HCT116 (cell line): ENCODE measurements at regions not wholly inside any gene's neighbourhood (a gene's known extent, or its start where the extent isn't known, plus 50 kb on each side); places are given as distances from the start of the nearest gene placed in this dataset.
"Not testable (repeated sequence)": the region's sequence is repeated elsewhere in the genome, so short reads cannot be mapped to it uniquely, and the experiment has no call there.

ENCODE experiments used
- ATAC-seq: fragments of 200-7000 bp; cut with Tn5 transposase; 2 replicates; pipeline ENCODE4 v1.9.1; 2020; ENCODE audit warnings: mild to moderate bottlenecking, moderate library complexity
- BruUV-seq: library from RNA; stranded (reverse); fragments of 400-500 nt; replicated peaks from 2 replicates; lab custom pipeline; 2021; lab: Mats Ljungman, UMichigan
- CTCF ChIA-PET: fragments of 300-600 bp; sonication (Branson Sonifier 250); formaldehyde crosslinking; loops from one replicate; lab custom pipeline; 2021; ENCODE audit warnings: antibody characterized with exemption; lab: Charles Lee
- POLR2A ChIA-PET: fragments of 300-600, 350-600 bp; sonication (Branson Sonifier 250); formaldehyde crosslinking; loops from one replicate; lab custom pipeline; 2021; ENCODE audit warnings: antibody characterized with exemption; lab: Charles Lee
- RAD21 ChIA-PET, 2 experiments: fragments of 300-600 bp; sonication (Branson Sonifier 250); formaldehyde crosslinking; loops; one replicate each; lab custom pipeline; 2023; ENCODE audit warnings: low total read pairs in 2 of 2; ENCODE audit not compliant: uncharacterized antibody in 2 of 2, unreplicated experiment in 2 of 2, low non-redundant PET in 1 of 2; lab: Charles Lee
- DNase-seq: peaks from one replicate; pipeline ENCODE4 v3.0.0-alpha.2; 2010; ENCODE audit warnings: low read depth, low spot score
- H2AFZ ChIP-seq: fragments of 200-600 bp; shearing (Covaris generic), sonication (generic); 2 replicates; pipeline ENCODE4 v1.6.1; 2017; ENCODE audit warnings: low read depth, mixed run types, mixed read lengths, antibody characterized with exemption, low read length; ENCODE audit not compliant: poor library complexity, severe bottlenecking
- H3K27ac ChIP-seq: 2 replicates; pipeline ENCODE4 v1.5.1; 2012; ENCODE audit warnings: low read depth, low read length
- H3K27me3 ChIP-seq: fragments of 200-600 bp; sonication (generic); 2 replicates; pipeline ENCODE4 v1.6.1; 2016; ENCODE audit warnings: mixed run types, low read length, mixed read lengths; ENCODE audit not compliant: insufficient read depth
- H3K36me3 ChIP-seq, 2 experiments: fragments of 200-500 bp in 1 of 2; fragments of 200-600 bp in 1 of 2; sonication (Bioruptor generic) in 1 of 2; sonication (generic) in 1 of 2; 2 replicates each; pipeline versions ENCODE4 v1.5.1 to v1.6.1; 2014 to 2016; ENCODE audit warnings: low read length in 2 of 2, inconsistent platforms in 1 of 2, mixed read lengths in 1 of 2, mixed run types in 1 of 2; ENCODE audit not compliant: insufficient read depth in 2 of 2, control insufficient read depth in 1 of 2
- H3K4me1 ChIP-seq, 2 experiments: fragments of 200-600 bp in 1 of 2; sonication (generic) in 1 of 2; 2 replicates each; pipeline versions ENCODE4 v1.5.1 to v1.6.1; 2012 to 2017; ENCODE audit warnings: low read length in 2 of 2, inconsistent platforms in 1 of 2, mild to moderate bottlenecking in 1 of 2, mixed read lengths in 1 of 2, mixed run types in 1 of 2, moderate library complexity in 1 of 2; ENCODE audit not compliant: insufficient read depth in 2 of 2, control insufficient read depth in 1 of 2
- H3K4me2 ChIP-seq: fragments of 200-600 bp; sonication (generic); 2 replicates; pipeline ENCODE4 v1.6.1; 2017; ENCODE audit warnings: mixed run types, low read length, mixed read lengths
- H3K4me3 ChIP-seq, 2 experiments: fragments of 200-600 bp in 1 of 2; sonication (generic) in 1 of 2; replicated peaks in 1 of 2; 2 replicates each; pipeline ENCODE4 v1.5.1; 2011 to 2016; ENCODE audit warnings: low read length in 2 of 2, control low read depth in 1 of 2, low read depth in 1 of 2, mild to moderate bottlenecking in 1 of 2, mixed read lengths in 1 of 2, mixed run types in 1 of 2
- H3K79me2 ChIP-seq: fragments of 200-600 bp; sonication (generic); 2 replicates; pipeline ENCODE4 v1.6.1; 2017; ENCODE audit warnings: mild to moderate bottlenecking, mixed run types, low read length, moderate library complexity, mixed read lengths; ENCODE audit not compliant: insufficient read depth
- H3K9ac ChIP-seq: fragments of 200-600 bp; sonication (generic); 2 replicates; pipeline ENCODE4 v1.6.1; 2016; ENCODE audit warnings: low read length, mixed read lengths
- H3K9me2 ChIP-seq: fragments of 200-600 bp; sonication (generic), shearing (Covaris generic); 2 replicates; pipeline ENCODE4 v1.6.1; 2017; ENCODE audit warnings: mixed run types, mild to moderate bottlenecking, moderate library complexity; ENCODE audit not compliant: insufficient read depth
- H3K9me3 ChIP-seq, 2 experiments: fragments of 200-500 bp in 1 of 2; fragments of 200-600 bp in 1 of 2; sonication (Bioruptor generic) in 1 of 2; sonication (generic) in 1 of 2; 2 replicates each; pipeline ENCODE4 v1.6.1; 2014 to 2017; ENCODE audit warnings: low read length in 2 of 2, mixed read lengths in 2 of 2, inconsistent platforms in 1 of 2, low read depth in 1 of 2, mild to moderate bottlenecking in 1 of 2, mixed run types in 1 of 2, moderate library complexity in 1 of 2; ENCODE audit not compliant: control insufficient read depth in 1 of 2, insufficient read depth in 1 of 2
- H4K20me1 ChIP-seq: fragments of 200-600 bp; sonication (generic), shearing (Covaris generic); 2 replicates; pipeline ENCODE4 v1.6.1; 2017; ENCODE audit warnings: mixed run types, mild to moderate bottlenecking, moderate library complexity; ENCODE audit not compliant: insufficient read depth
- intact Hi-C: fragments of 100-400 bp; cut with micrococcal nuclease; formaldehyde crosslinking; loops from 2 replicates; pipeline ENCODE4 v1.10.0; 2022

GRCh38 chr1:146558032-146558431 lies 329.2 kb upstream of the NOTCH2NLA start:
- H3K9me3 ChIP-seq, H3K4me1 ChIP-seq, H3K27me3 ChIP-seq, RAD21 ChIA-PET, H2AFZ ChIP-seq, H3K36me3 ChIP-seq, H3K4me3 ChIP-seq, H3K9ac ChIP-seq, DNase-seq, H3K4me2 ChIP-seq, H3K79me2 ChIP-seq, H3K9me2 ChIP-seq, BruUV-seq, CTCF ChIA-PET, POLR2A ChIA-PET, intact Hi-C loops, H3K27ac ChIP-seq, H4K20me1 ChIP-seq, ATAC-seq: not testable (repeated sequence)

- BruUV-seq, H3K4me2 ChIP-seq, CTCF ChIA-PET, RAD21 ChIA-PET, H3K9me3 ChIP-seq, H3K9me2 ChIP-seq, H2AFZ ChIP-seq, intact Hi-C loops, H3K36me3 ChIP-seq, H3K27ac ChIP-seq, ATAC-seq, H3K9ac ChIP-seq, H3K27me3 ChIP-seq, H3K4me3 ChIP-seq, H4K20me1 ChIP-seq, DNase-seq, H3K4me1 ChIP-seq, H3K79me2 ChIP-seq, POLR2A ChIA-PET: not testable (repeated sequence)
Observed at GRCh38 chr1:146556405-146556804, 327.6 kb upstream of the NOTCH2NLA start.

GRCh38 chr1:146552414-146552813 lies 323.6 kb upstream of the NOTCH2NLA start:
- H3K4me1 ChIP-seq, H3K4me3 ChIP-seq, H3K79me2 ChIP-seq, POLR2A ChIA-PET, DNase-seq, H3K27ac ChIP-seq, H3K36me3 ChIP-seq, H4K20me1 ChIP-seq, H3K9me2 ChIP-seq, RAD21 ChIA-PET, H3K9ac ChIP-seq, H3K9me3 ChIP-seq, H2AFZ ChIP-seq, BruUV-seq, H3K27me3 ChIP-seq, intact Hi-C loops, ATAC-seq, CTCF ChIA-PET, H3K4me2 ChIP-seq: not testable (repeated sequence)

GRCh38 chr1:146548684-146549083 lies 319.9 kb upstream of the NOTCH2NLA start:
- H3K9ac ChIP-seq, H3K4me2 ChIP-seq, CTCF ChIA-PET, POLR2A ChIA-PET, H3K27me3 ChIP-seq, H4K20me1 ChIP-seq, H3K4me1 ChIP-seq, intact Hi-C loops, H3K9me2 ChIP-seq, H3K4me3 ChIP-seq, H3K36me3 ChIP-seq, H3K79me2 ChIP-seq, ATAC-seq, BruUV-seq, H2AFZ ChIP-seq, DNase-seq, H3K9me3 ChIP-seq, RAD21 ChIA-PET, H3K27ac ChIP-seq: not testable (repeated sequence)

GRCh38 chr1:146546189-146546588 lies 317.4 kb upstream of the NOTCH2NLA start:
- CTCF ChIA-PET, H3K4me3 ChIP-seq, intact Hi-C loops, H3K9me2 ChIP-seq, POLR2A ChIA-PET, H3K36me3 ChIP-seq, H4K20me1 ChIP-seq, H3K4me1 ChIP-seq, H3K27me3 ChIP-seq, H3K9me3 ChIP-seq, ATAC-seq, RAD21 ChIA-PET, DNase-seq, H2AFZ ChIP-seq, H3K4me2 ChIP-seq, H3K79me2 ChIP-seq, BruUV-seq, H3K27ac ChIP-seq, H3K9ac ChIP-seq: not testable (repeated sequence)
